ENCODE measurements at regions not wholly inside any gene's neighbourhood (a gene's known extent, or its start where the extent isn't known, plus 50 kb on each side); places are given as distances from the start of the nearest gene placed in this dataset.

DNA sequence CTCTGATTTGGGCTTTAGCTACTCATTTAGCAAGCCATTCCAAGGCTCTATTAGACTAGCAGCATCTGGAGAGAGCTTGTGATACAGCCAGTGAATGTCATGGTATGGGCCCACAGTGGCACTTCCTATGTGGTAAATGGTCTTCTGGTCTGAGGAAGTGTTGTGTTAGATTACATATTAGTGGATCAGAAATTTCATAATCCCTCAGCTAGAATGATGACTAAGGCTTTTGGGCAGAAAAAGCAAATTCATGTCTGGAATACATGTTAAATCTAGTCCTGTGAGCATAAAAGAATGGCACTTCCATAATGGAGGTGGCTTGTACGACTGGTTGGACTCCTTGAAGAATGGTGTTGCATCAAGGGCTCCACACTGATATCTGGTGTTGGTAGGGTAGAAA lies 436.8 kb upstream of the CWC22 start:
- Histone ChIP-seq H3K9ac (ENCODE audit: low read depth, low read length, poor library complexity) (no peak overlapping the region), H3K27ac (replicated peaks; ENCODE audit: low read length) (no peak overlapping the region), H2BK15ac (ENCODE audit: low read length) (no peak overlapping the region), H3K9me3 (replicated peaks in 1 of 2; ENCODE audit: control insufficient read depth in 2 of 2, insufficient read depth in 1 of 2, low read depth in 1 of 2, low read length in 2 of 2) (no peaks in the 10 kb centered on the region), H2AK5ac (ENCODE audit: low read depth, low read length) (no peak overlapping the region), H3K23ac (ENCODE audit: low read depth, low read length, poor library complexity) (no peak overlapping the region), H3K79me1 (ENCODE audit: low read depth, low read length) (no peaks in the 10 kb centered on the region), H3K14ac (ENCODE audit: low read length) (no peak overlapping the region), H3K4me1 (ENCODE audit: control insufficient read depth in 2 of 2, insufficient read depth in 1 of 2, low read depth in 1 of 2, low read length in 2 of 2) (no peaks in the 10 kb centered on the region), H2BK5ac (ENCODE audit: low read length) (no peak overlapping the region), H4K91ac (ENCODE audit: low read depth, low read length, poor library complexity) (no peak overlapping the region), H2AFZ (ENCODE audit: low read length) (no peak overlapping the region), H3K27me3 (ENCODE audit: control insufficient read depth in 3 of 3, insufficient read depth in 3 of 3, low read depth in 1 of 3, low read length in 3 of 3) (no peaks in the 10 kb centered on the region), H3K4me2 (ENCODE audit: insufficient read depth, low read length, poor library complexity, severe bottlenecking) (no peak overlapping the region), H2BK12ac (ENCODE audit: low read length) (no peak overlapping the region), H2BK120ac (ENCODE audit: low read depth, low read length) (no peak overlapping the region), H3K18ac (ENCODE audit: low read length) (no peak overlapping the region), H4K8ac (ENCODE audit: low read depth, low read length) (no peak overlapping the region), H3K4ac (ENCODE audit: low read length) (no peak overlapping the region), H3K4me3 (ENCODE audit: low read length in 2 of 2) (no peak overlapping the region), H3K36me3 (replicated peaks in 1 of 2; ENCODE audit: control insufficient read depth in 2 of 2, insufficient read depth in 2 of 2, low read length in 2 of 2) (no peaks in the 10 kb centered on the region)
- DNase-seq (ENCODE audit: low spot score), result no peak
- no CpG with 5 or more reads among the region's 1 CpG for WGBS, 2 donors (ENCODE audit: extremely low coverage in 2 of 2, insufficient read length in 2 of 2, insufficient replicate concordance in 1 of 2)

DNA sequence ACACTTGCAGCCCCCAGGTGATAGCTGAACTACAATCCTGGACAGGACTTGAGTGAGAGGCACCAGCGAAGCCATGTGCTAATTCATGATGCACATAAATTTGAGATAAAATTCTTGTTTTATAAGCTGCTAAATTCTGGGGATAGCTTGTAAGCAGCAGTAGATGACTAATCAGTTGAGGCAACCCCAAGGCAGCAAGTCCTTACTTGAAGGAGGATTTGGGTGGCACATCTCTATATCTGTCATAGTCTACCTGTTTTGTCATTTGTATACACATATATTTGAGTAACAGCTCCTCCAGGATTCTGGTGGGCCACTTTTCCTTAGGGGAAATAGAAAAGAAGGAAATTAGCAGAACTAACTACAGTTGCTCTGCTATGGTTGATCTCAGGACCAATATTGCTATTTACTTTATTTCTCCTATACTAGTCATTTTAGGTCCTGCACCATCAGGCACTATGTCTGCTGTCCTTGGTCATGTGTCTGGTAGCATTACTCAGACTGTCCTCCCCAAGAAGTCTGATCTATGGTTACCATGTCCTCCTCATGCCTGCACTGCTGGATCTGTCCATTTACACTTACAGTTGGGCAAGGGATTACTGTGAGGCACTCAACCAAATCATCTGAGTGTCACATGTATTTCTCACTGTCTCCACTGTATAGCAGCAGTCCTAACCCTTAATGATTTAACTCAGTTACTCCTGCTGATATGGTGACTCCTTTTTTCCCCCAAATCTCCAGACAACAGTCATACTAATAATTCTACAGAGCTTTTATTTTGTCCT lies 436.0 kb upstream of the CWC22 start:
- H3K4me3 ChIP-seq (ENCODE audit: low read length in 2 of 2), result no peak overlapping the region
- no peaks in the 10 kb centered on the region for H3K4me1 ChIP-seq (ENCODE audit: control insufficient read depth in 2 of 2, insufficient read depth in 1 of 2, low read depth in 1 of 2, low read length in 2 of 2)
- no peak overlapping the region for H2BK12ac ChIP-seq (ENCODE audit: low read length)
- no peak overlapping the region for H2BK120ac ChIP-seq (ENCODE audit: low read depth, low read length)
- H3K4ac ChIP-seq (ENCODE audit: low read length), result no peak overlapping the region
- H3K9me3 ChIP-seq (replicated peaks in 1 of 2; ENCODE audit: control insufficient read depth in 2 of 2, insufficient read depth in 1 of 2, low read depth in 1 of 2, low read length in 2 of 2), result no peaks in the 10 kb centered on the region
- H2BK5ac ChIP-seq (ENCODE audit: low read length), result no peak overlapping the region
- no peaks in the 10 kb centered on the region for H3K36me3 ChIP-seq (replicated peaks in 1 of 2; ENCODE audit: control insufficient read depth in 2 of 2, insufficient read depth in 2 of 2, low read length in 2 of 2)
- H2AK5ac ChIP-seq (ENCODE audit: low read depth, low read length), result no peak overlapping the region
- H3K4me2 ChIP-seq (ENCODE audit: insufficient read depth, low read length, poor library complexity, severe bottlenecking), result no peak overlapping the region
- H4K91ac ChIP-seq (ENCODE audit: low read depth, low read length, poor library complexity), result no peak overlapping the region
- H2BK15ac ChIP-seq (ENCODE audit: low read length), result no peak overlapping the region
- no peaks in the 10 kb centered on the region for H3K27me3 ChIP-seq (ENCODE audit: control insufficient read depth in 3 of 3, insufficient read depth in 3 of 3, low read depth in 1 of 3, low read length in 3 of 3)
- no peak overlapping the region for H3K9ac ChIP-seq (ENCODE audit: low read depth, low read length, poor library complexity)
- H3K18ac ChIP-seq (ENCODE audit: low read length), result no peak overlapping the region
- no peak overlapping the region for H4K8ac ChIP-seq (ENCODE audit: low read depth, low read length)
- DNase-seq (ENCODE audit: low spot score), result no peak
- H3K14ac ChIP-seq (ENCODE audit: low read length), result no peak overlapping the region
- H3K79me1 ChIP-seq (ENCODE audit: low read depth, low read length), result no peaks in the 10 kb centered on the region
- H3K23ac ChIP-seq (ENCODE audit: low read depth, low read length, poor library complexity), result no peak overlapping the region
- WGBS, 2 donors (ENCODE audit: extremely low coverage in 2 of 2, insufficient read length in 2 of 2, insufficient replicate concordance in 1 of 2), result no CpG with 5 or more reads among the region's 1 CpG
- no peak overlapping the region for H2AFZ ChIP-seq (ENCODE audit: low read length)
- no peak overlapping the region for H3K27ac ChIP-seq (replicated peaks; ENCODE audit: low read length)

DNA sequence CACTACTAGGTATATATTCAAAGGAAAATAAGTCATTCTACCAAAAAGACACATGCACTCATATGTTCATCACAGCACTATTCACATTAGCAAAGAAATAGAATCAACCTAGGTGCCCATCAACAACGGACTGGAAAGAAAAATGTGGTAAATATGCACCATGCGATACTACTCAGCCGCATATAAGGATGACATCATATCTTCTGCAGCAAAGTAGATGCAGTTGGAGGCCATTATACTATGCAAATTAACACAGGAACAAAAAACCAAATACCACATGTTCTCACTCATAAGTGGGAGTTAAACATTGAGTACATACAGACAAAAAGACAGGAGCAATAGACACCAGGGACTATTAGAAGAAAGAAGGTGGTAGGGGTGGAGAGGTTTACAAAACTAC lies 412.1 kb upstream of the CWC22 start:
- no peak overlapping the region for H3K9ac ChIP-seq (ENCODE audit: low read depth, low read length, poor library complexity)
- H3K4me3 ChIP-seq (ENCODE audit: low read length in 2 of 2), result no peak overlapping the region
- H2BK12ac ChIP-seq (ENCODE audit: low read length), result no peak overlapping the region
- H4K8ac ChIP-seq (ENCODE audit: low read depth, low read length), result no peak overlapping the region
- H3K4me2 ChIP-seq (ENCODE audit: insufficient read depth, low read length, poor library complexity, severe bottlenecking), result no peak overlapping the region
- WGBS, 2 donors (ENCODE audit: extremely low coverage in 2 of 2, insufficient read length in 2 of 2, insufficient replicate concordance in 1 of 2), result no CpG with 5 or more reads among the region's 3 CpGs
- H3K14ac ChIP-seq (ENCODE audit: low read length), result no peak overlapping the region
- H2BK15ac ChIP-seq (ENCODE audit: low read length), result no peak overlapping the region
- H3K9me3 ChIP-seq (replicated peaks in 1 of 2; ENCODE audit: control insufficient read depth in 2 of 2, insufficient read depth in 1 of 2, low read depth in 1 of 2, low read length in 2 of 2), result no peaks in the 10 kb centered on the region
- no peaks in the 10 kb centered on the region for H3K27me3 ChIP-seq (ENCODE audit: control insufficient read depth in 3 of 3, insufficient read depth in 3 of 3, low read depth in 1 of 3, low read length in 3 of 3)
- no peak overlapping the region for H3K23ac ChIP-seq (ENCODE audit: low read depth, low read length, poor library complexity)
- no peak overlapping the region for H2AK5ac ChIP-seq (ENCODE audit: low read depth, low read length)
- no peak overlapping the region for H4K91ac ChIP-seq (ENCODE audit: low read depth, low read length, poor library complexity)
- no peaks in the 10 kb centered on the region for H3K79me1 ChIP-seq (ENCODE audit: low read depth, low read length)
- no peaks in the 10 kb centered on the region for H3K4me1 ChIP-seq (ENCODE audit: control insufficient read depth in 2 of 2, insufficient read depth in 1 of 2, low read depth in 1 of 2, low read length in 2 of 2)
- H3K4ac ChIP-seq (ENCODE audit: low read length), result no peak overlapping the region
- no peak overlapping the region for H2BK120ac ChIP-seq (ENCODE audit: low read depth, low read length)
- H3K27ac ChIP-seq (replicated peaks; ENCODE audit: low read length), result no peak overlapping the region
- no peak overlapping the region for H2AFZ ChIP-seq (ENCODE audit: low read length)
- H3K36me3 ChIP-seq (replicated peaks in 1 of 2; ENCODE audit: control insufficient read depth in 2 of 2, insufficient read depth in 2 of 2, low read length in 2 of 2), result no peaks in the 10 kb centered on the region
- DNase-seq (ENCODE audit: low spot score), result no peak
- no peak overlapping the region for H3K18ac ChIP-seq (ENCODE audit: low read length)
- no peak overlapping the region for H2BK5ac ChIP-seq (ENCODE audit: low read length)

DNA sequence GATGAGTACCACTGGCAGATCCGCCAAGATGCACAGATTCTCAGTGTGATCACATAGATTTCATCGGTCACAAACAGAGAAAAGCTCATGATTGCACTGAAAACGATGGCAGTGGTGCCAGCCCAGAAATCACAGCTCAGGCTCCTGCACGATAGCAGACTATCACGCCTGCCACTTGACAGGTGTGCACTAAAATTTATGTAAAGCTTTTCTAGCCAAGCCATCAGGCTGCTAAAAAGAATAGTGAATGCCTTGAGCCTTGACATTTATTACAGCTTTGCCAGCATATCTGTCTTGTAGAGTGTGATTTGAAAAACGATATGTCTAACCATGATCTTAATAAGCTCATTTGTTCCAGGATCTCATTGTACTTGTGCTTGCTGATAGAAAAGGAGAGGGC lies 409.5 kb upstream of the CWC22 start:
- H3K79me1 ChIP-seq (ENCODE audit: low read depth, low read length), result no peaks in the 10 kb centered on the region
- H3K4ac ChIP-seq (ENCODE audit: low read length), result no peak overlapping the region
- no peaks in the 10 kb centered on the region for H3K36me3 ChIP-seq (replicated peaks in 1 of 2; ENCODE audit: control insufficient read depth in 2 of 2, insufficient read depth in 2 of 2, low read length in 2 of 2)
- H2BK12ac ChIP-seq (ENCODE audit: low read length), result no peak overlapping the region
- H2AFZ ChIP-seq (ENCODE audit: low read length), result peak overlapping the region; percentile 38
- no CpG with 5 or more reads among the region's 6 CpGs for whole genome bisulfite sequencing, 2 donors (ENCODE audit: extremely low coverage in 2 of 2, insufficient read length in 2 of 2, insufficient replicate concordance in 1 of 2)
- no peak overlapping the region for H3K23ac ChIP-seq (ENCODE audit: low read depth, low read length, poor library complexity)
- H3K27me3 ChIP-seq (ENCODE audit: control insufficient read depth in 3 of 3, insufficient read depth in 3 of 3, low read depth in 1 of 3, low read length in 3 of 3), result no peaks in the 10 kb centered on the region
- no peak overlapping the region for H3K4me3 ChIP-seq (ENCODE audit: low read length in 2 of 2)
- H2BK15ac ChIP-seq (ENCODE audit: low read length), result no peak overlapping the region
- H3K9me3 ChIP-seq (replicated peaks in 1 of 2; ENCODE audit: control insufficient read depth in 2 of 2, insufficient read depth in 1 of 2, low read depth in 1 of 2, low read length in 2 of 2), result no peaks in the 10 kb centered on the region
- H3K14ac ChIP-seq (ENCODE audit: low read length), result no peak overlapping the region
- no peak overlapping the region for H2BK5ac ChIP-seq (ENCODE audit: low read length)
- H2AK5ac ChIP-seq (ENCODE audit: low read depth, low read length), result no peak overlapping the region
- no peak overlapping the region for H3K4me2 ChIP-seq (ENCODE audit: insufficient read depth, low read length, poor library complexity, severe bottlenecking)
- H3K18ac ChIP-seq (ENCODE audit: low read length), result no peak overlapping the region
- no peak overlapping the region for H3K9ac ChIP-seq (ENCODE audit: low read depth, low read length, poor library complexity)
- no peak overlapping the region for H2BK120ac ChIP-seq (ENCODE audit: low read depth, low read length)
- H3K27ac ChIP-seq (replicated peaks; ENCODE audit: low read length), result no peak overlapping the region
- DNase-seq (ENCODE audit: low spot score), result no peak
- H4K91ac ChIP-seq (ENCODE audit: low read depth, low read length, poor library complexity), result no peak overlapping the region
- H3K4me1 ChIP-seq (ENCODE audit: control insufficient read depth in 2 of 2, insufficient read depth in 1 of 2, low read depth in 1 of 2, low read length in 2 of 2), result peaks cover 0 to 3% of the 10 kb centered on the region in 2 donors
- no peak overlapping the region for H4K8ac ChIP-seq (ENCODE audit: low read depth, low read length)

All from neuronal stem cell (in vitro differentiated cells).